GM12878 (cell line): ENCODE measurements at regions not wholly inside any gene's neighbourhood (a gene's known extent, or its start where the extent isn't known, plus 50 kb on each side); places are given as distances from the start of the nearest gene placed in this dataset.

ENCODE experiments used
- ATAC-seq: fragments of 200-7000 bp; cut with Tn5 transposase; 3 replicates; pipeline ENCODE4 v1.9.1; 2020; ENCODE audit warnings: mild to moderate bottlenecking, moderate library complexity
- BruUV-seq: library from RNA; stranded (reverse); fragments of 400-500 nt; replicated peaks from 2 replicates; lab custom pipeline; 2021; lab: Mats Ljungman, UMichigan
- CTCF ChIA-PET: fragments of 300-600 bp; sonication (Branson Sonifier 250); formaldehyde crosslinking; extraction: SDS; loops from one replicate; lab custom pipeline; 2021; ENCODE audit warnings: inconsistent platforms; lab: Yijun Ruan, JAX
- POLR2A ChIA-PET: fragments of 350-600 bp; formaldehyde crosslinking; extraction: SDS; loops from one replicate; lab custom pipeline; 2021; ENCODE audit warnings: inconsistent platforms; lab: Charles Lee
- RAD21 ChIA-PET: fragments of 300-600 bp; sonication (Branson Sonifier 250); formaldehyde crosslinking; loops from one replicate; lab custom pipeline; 2023; ENCODE audit warnings: antibody characterized with exemption; ENCODE audit not compliant: unreplicated experiment; lab: Charles Lee
- SMC1A ChIA-PET: fragments of 300-600 bp; sonication (Branson Sonifier 250); formaldehyde crosslinking; loops from one replicate; lab custom pipeline; 2023; ENCODE audit not compliant: unreplicated experiment, uncharacterized antibody; lab: Charles Lee
- DNase-seq: peaks from one replicate; pipeline ENCODE4 v3.0.0-alpha.2; 2011; ENCODE audit warnings: low read depth, low spot score
- FAIRE-seq: peaks from 3 replicates; lab custom pipeline; 2011; peaks lifted over from hg19 to GRCh38; lab: Jason Lieb, UNC
- H2AFZ ChIP-seq: 2 replicates; pipeline ENCODE4 v1.6.0; 2011; ENCODE audit warnings: low read depth, low read length, control low read depth; ENCODE audit not compliant: control insufficient read depth
- H3K27ac ChIP-seq: 2 replicates; pipeline ENCODE4 v1.5.1; 2011; ENCODE audit warnings: control low read depth; ENCODE audit not compliant: control insufficient read depth, insufficient read depth
- H3K27me3 ChIP-seq, 2 experiments: replicated peaks in 1 of 2; 2 replicates each; pipeline versions ENCODE4 v1.6.0 to v1.6.1; 2011; ENCODE audit warnings: low read length in 1 of 2; ENCODE audit not compliant: control insufficient read depth in 2 of 2, insufficient read depth in 2 of 2
- H3K36me3 ChIP-seq, 2 experiments: 2 replicates each; pipeline ENCODE4 v1.5.1; 2011; ENCODE audit warnings: low read length in 1 of 2; ENCODE audit not compliant: control insufficient read depth in 2 of 2, insufficient read depth in 2 of 2
- H3K4me1 ChIP-seq: 2 replicates; pipeline ENCODE4 v1.6.1; 2011; ENCODE audit warnings: mild to moderate bottlenecking, low read length, moderate library complexity, mixed read lengths; ENCODE audit not compliant: control insufficient read depth, insufficient read depth
- H3K4me2 ChIP-seq: 2 replicates; pipeline ENCODE4 v1.6.0; 2011; ENCODE audit warnings: control low read depth; ENCODE audit not compliant: control insufficient read depth, insufficient read depth
- H3K4me3 ChIP-seq: fragments of 200-600 bp; sonication (generic); 2 replicates; pipeline ENCODE4 v1.5.1; 2016
- H3K79me2 ChIP-seq: 2 replicates; pipeline ENCODE4 v1.6.0; 2011; ENCODE audit warnings: low read length; ENCODE audit not compliant: control insufficient read depth, insufficient read depth
- H3K9ac ChIP-seq: 2 replicates; pipeline ENCODE4 v1.8.0; 2011; ENCODE audit warnings: low read length, control low read depth, mixed read lengths; ENCODE audit not compliant: control insufficient read depth, insufficient read depth
- H3K9me3 ChIP-seq: replicated peaks from 3 replicates; pipeline ENCODE4 v1.5.1; 2011; ENCODE audit warnings: mild to moderate bottlenecking, low read length; ENCODE audit not compliant: control insufficient read depth, insufficient read depth
- H4K20me1 ChIP-seq: 2 replicates; pipeline ENCODE4 v1.6.0; 2011; ENCODE audit not compliant: control insufficient read depth, insufficient read depth
- CREB1 ChIP-seq: IDR thresholded peaks from 2 replicates; pipeline ENCODE4 v1.6.1; 2012; ENCODE audit warnings: low read depth, mild to moderate bottlenecking, inconsistent platforms
- DPF2 ChIP-seq: fragments of 450-650 bp; IDR thresholded peaks from 2 replicates; pipeline ENCODE4 v1.6.1; 2017; ENCODE audit warnings: mild to moderate bottlenecking
- JUND ChIP-seq: IDR thresholded peaks from 2 replicates; pipeline ENCODE4 v1.6.1; 2012; ENCODE audit warnings: low read depth, mild to moderate bottlenecking, low read length, improper control_type of control experiment, moderate library complexity
- MXI1 ChIP-seq: fragments of 150-350 bp; IDR thresholded peaks from 2 replicates; pipeline ENCODE4 v1.6.1; 2011; ENCODE audit warnings: low read depth, mild to moderate bottlenecking, inconsistent platforms, low read length, improper control_type of control experiment
- NFXL1 ChIP-seq: fragments of 450-650 bp; IDR thresholded peaks from 2 replicates; pipeline ENCODE4 v1.6.1; 2017; ENCODE audit warnings: antibody characterized with exemption, mild to moderate bottlenecking, borderline replicate concordance
- STAT1 ChIP-seq: fragments of 450-650 bp; conservative IDR thresholded peaks from 2 replicates; pipeline ENCODE4 v1.6.1; 2014; ENCODE audit warnings: antibody characterized with exemption, mild to moderate bottlenecking
- SUPT20H ChIP-seq: IDR thresholded peaks from 2 replicates; pipeline ENCODE4 v1.6.1; 2011; ENCODE audit warnings: low read depth, mild to moderate bottlenecking, low read length, moderate library complexity, borderline replicate concordance; ENCODE audit not compliant: control insufficient read depth
- TCF3 ChIP-seq: IDR thresholded peaks from 2 replicates; pipeline ENCODE4 v1.6.1; 2012; ENCODE audit warnings: low read depth, mild to moderate bottlenecking, low read length, borderline replicate concordance; ENCODE audit not compliant: insufficient read depth
- WGBS: methylation state at CpG from one replicate; pipeline ENCODE4 v1.1.6; 2016; ENCODE audit warnings: low lambda C conversion rate; ENCODE audit not compliant: insufficient replicate concordance, insufficient coverage; ENCODE audit errors: missing lambda C conversion rate; 5-methylcytosine and 5-hydroxymethylcytosine counted together
- in situ Hi-C: fragments of 300-500 bp; cut with MboI; formaldehyde crosslinking; loops from 9 replicates; pipeline ENCODE4 v1.14.3; 2018; ENCODE audit warnings: mixed read lengths
- intact Hi-C: fragments of 100-400 bp; cut with micrococcal nuclease; formaldehyde crosslinking; loops from one replicate; pipeline ENCODE4 v1.14.2; 2022; ENCODE audit not compliant: unreplicated experiment
- TF ChIP-seq, protein P1 (sequence below): fragments of 450-650 bp; IDR thresholded peaks from 2 replicates; pipeline ENCODE4 v1.6.1; 2016; ENCODE audit warnings: mild to moderate bottlenecking
- TF ChIP-seq, protein P2 (sequence below): IDR thresholded peaks from 2 replicates; pipeline ENCODE4 v1.6.1; 2012; ENCODE audit warnings: low read depth, low read length, improper control_type of control experiment

DNA sequence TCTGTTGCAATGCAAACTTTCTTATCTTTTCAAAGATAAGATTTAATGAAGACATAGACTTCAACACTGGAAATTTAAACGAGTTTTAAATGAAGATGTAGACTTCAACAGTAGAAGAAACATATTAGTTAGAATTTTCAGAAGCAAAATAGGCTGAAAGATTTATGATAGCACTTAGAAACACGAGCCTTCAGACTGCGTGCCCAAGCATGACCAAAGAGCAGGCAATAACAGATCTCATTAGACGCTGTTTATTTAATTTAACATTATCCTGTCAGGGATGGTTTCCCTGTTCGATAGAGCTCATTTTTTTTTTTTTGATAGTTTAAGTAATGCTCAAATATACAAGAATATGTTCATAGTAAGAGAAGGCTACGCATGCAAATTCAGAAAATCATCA lies 604.7 kb upstream of the SOX9 start:
- in situ Hi-C loops (no loop called here), intact Hi-C loops (no loop called here)
- H2AFZ ChIP-seq: no peak overlapping the region
- TF ChIP-seq MXI1: no peak
- TF ChIP-seq, protein P1, sequence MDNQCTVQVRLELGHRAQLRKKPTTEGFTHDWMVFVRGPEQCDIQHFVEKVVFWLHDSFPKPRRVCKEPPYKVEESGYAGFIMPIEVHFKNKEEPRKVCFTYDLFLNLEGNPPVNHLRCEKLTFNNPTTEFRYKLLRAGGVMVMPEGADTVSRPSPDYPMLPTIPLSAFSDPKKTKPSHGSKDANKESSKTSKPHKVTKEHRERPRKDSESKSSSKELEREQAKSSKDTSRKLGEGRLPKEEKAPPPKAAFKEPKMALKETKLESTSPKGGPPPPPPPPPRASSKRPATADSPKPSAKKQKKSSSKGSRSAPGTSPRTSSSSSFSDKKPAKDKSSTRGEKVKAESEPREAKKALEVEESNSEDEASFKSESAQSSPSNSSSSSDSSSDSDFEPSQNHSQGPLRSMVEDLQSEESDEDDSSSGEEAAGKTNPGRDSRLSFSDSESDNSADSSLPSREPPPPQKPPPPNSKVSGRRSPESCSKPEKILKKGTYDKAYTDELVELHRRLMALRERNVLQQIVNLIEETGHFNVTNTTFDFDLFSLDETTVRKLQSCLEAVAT: no peak
- TF ChIP-seq, protein P2, sequence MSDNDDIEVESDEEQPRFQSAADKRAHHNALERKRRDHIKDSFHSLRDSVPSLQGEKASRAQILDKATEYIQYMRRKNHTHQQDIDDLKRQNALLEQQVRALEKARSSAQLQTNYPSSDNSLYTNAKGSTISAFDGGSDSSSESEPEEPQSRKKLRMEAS: no peak
- TF ChIP-seq STAT1: no peak
- TF ChIP-seq DPF2: no peak
- TF ChIP-seq JUND: no peak
- no peak for TF ChIP-seq SUPT20H
- no peak for TF ChIP-seq NFXL1
- no peak for TF ChIP-seq CREB1
- TF ChIP-seq TCF3: no peak
- TF ChIP-seq, all 136 proteins: peak for 0
- ChIA-PET SMC1A (interaction anchor here (0.6 kb wide), 1 partner anchor 63 kb away, joined by 4 read pairs; no protein-coding TSS in a partner anchor), RAD21 (no interaction called here), CTCF (no interaction called here), POLR2A (no interaction called here)
- no peaks in the 10 kb centered on the region for H3K27me3 ChIP-seq
- no peak for DNase-seq
- no peaks in the 10 kb centered on the region for H3K4me1 ChIP-seq
- H3K4me3 ChIP-seq: no peak overlapping the region
- no peaks in the 10 kb centered on the region for H3K79me2 ChIP-seq
- no peak overlapping the region for H3K4me2 ChIP-seq
- no peak for FAIRE-seq
- no peak overlapping the region for H3K27ac ChIP-seq
- no peaks in the 10 kb centered on the region for H3K9me3 ChIP-seq
- ATAC-seq: no peak
- 11% methylated on average over 6 of the region's 6 CpGs for WGBS
- BruUV-seq: no TSS peak
- H3K36me3 ChIP-seq: no peaks in the 10 kb centered on the region
- no peaks in the 10 kb centered on the region for H4K20me1 ChIP-seq
- no peak overlapping the region for H3K9ac ChIP-seq
